DND-41 (cell line): ENCODE measurements at regions not wholly inside any gene's neighbourhood (a gene's known extent, or its start where the extent isn't known, plus 50 kb on each side); places are given as distances from the start of the nearest gene placed in this dataset.

ENCODE experiments used
- ATAC-seq: fragments of 200-7000 bp; cut with Tn5 transposase; 3 replicates; pipeline ENCODE4 v1.9.1; 2021; ENCODE audit warnings: low read depth; ENCODE audit not compliant: insufficient read depth
- DNase-seq: peaks from one replicate; pipeline ENCODE4 v3.0.0-alpha.2; 2020
- H2AFZ ChIP-seq: 2 replicates; pipeline ENCODE4 v1.6.0; 2012; ENCODE audit warnings: low read depth, low read length
- H3K27ac ChIP-seq: 2 replicates; pipeline ENCODE4 v1.5.1; 2012; ENCODE audit warnings: low read length, inconsistent platforms
- H3K27me3 ChIP-seq: fragments of 200-600 bp; sonication (generic); 2 replicates; pipeline ENCODE4 v1.6.0; 2012; ENCODE audit warnings: low read length, mild to moderate bottlenecking, inconsistent platforms; ENCODE audit not compliant: insufficient read depth, poor library complexity
- H3K36me3 ChIP-seq: 2 replicates; pipeline ENCODE4 v1.5.1; 2012; ENCODE audit warnings: low read length, inconsistent platforms; ENCODE audit not compliant: insufficient read depth
- H3K4me1 ChIP-seq: 2 replicates; pipeline ENCODE4 v1.5.1; 2012; ENCODE audit warnings: mild to moderate bottlenecking, low read length; ENCODE audit not compliant: insufficient read depth
- H3K4me2 ChIP-seq: 2 replicates; pipeline ENCODE4 v1.6.0; 2012; ENCODE audit warnings: mild to moderate bottlenecking, moderate library complexity, low read length, inconsistent platforms; ENCODE audit not compliant: insufficient read depth
- H3K4me3 ChIP-seq, 2 experiments: fragments of 200-600 bp in 1 of 2; shearing (Covaris generic) in 1 of 2; 2 replicates each; pipeline ENCODE4 v1.5.1; 2012 to 2016; ENCODE audit warnings: inconsistent platforms in 2 of 2, low read length in 2 of 2, mild to moderate bottlenecking in 2 of 2, low read depth in 1 of 2, moderate library complexity in 1 of 2
- H3K79me2 ChIP-seq: 2 replicates; pipeline ENCODE4 v1.6.0; 2012; ENCODE audit warnings: low read length, inconsistent platforms; ENCODE audit not compliant: insufficient read depth
- H3K9ac ChIP-seq: 2 replicates; pipeline ENCODE4 v1.6.0; 2012; ENCODE audit warnings: low read depth, mild to moderate bottlenecking, inconsistent platforms, low read length, moderate library complexity
- H3K9me3 ChIP-seq: 2 replicates; pipeline ENCODE4 v1.5.1; 2012; ENCODE audit warnings: low read length, moderate library complexity, mild to moderate bottlenecking, inconsistent platforms; ENCODE audit not compliant: insufficient read depth, severe bottlenecking
- H4K20me1 ChIP-seq: 2 replicates; pipeline ENCODE4 v1.6.0; 2012; ENCODE audit warnings: low read length; ENCODE audit not compliant: insufficient read depth
- EZH2 ChIP-seq: IDR thresholded peaks from 3 replicates; pipeline ENCODE4 v1.6.1; 2012; ENCODE audit warnings: borderline replicate concordance, low read depth, mild to moderate bottlenecking, moderate library complexity, low read length, inconsistent platforms; ENCODE audit not compliant: severe bottlenecking
- TF ChIP-seq, protein P1 (sequence below): IDR thresholded peaks from 2 replicates; pipeline ENCODE4 v1.5.1; 2012; ENCODE audit warnings: borderline replicate concordance, low read length, moderate library complexity, mild to moderate bottlenecking; ENCODE audit not compliant: poor library complexity, severe bottlenecking; ENCODE audit errors: extremely low read depth

GRCh38 chr6:50463931-50464330 lies 249.4 kb upstream of the TFAP2D start:
- ATAC-seq, result no peak
- no peaks in the 10 kb centered on the region for H3K4me1 ChIP-seq
- H4K20me1 ChIP-seq, result no peaks in the 10 kb centered on the region
- DNase-seq, result no peak
- H3K79me2 ChIP-seq, result no peaks in the 10 kb centered on the region
- TF ChIP-seq EZH2, result no peak
- TF ChIP-seq, protein P1, sequence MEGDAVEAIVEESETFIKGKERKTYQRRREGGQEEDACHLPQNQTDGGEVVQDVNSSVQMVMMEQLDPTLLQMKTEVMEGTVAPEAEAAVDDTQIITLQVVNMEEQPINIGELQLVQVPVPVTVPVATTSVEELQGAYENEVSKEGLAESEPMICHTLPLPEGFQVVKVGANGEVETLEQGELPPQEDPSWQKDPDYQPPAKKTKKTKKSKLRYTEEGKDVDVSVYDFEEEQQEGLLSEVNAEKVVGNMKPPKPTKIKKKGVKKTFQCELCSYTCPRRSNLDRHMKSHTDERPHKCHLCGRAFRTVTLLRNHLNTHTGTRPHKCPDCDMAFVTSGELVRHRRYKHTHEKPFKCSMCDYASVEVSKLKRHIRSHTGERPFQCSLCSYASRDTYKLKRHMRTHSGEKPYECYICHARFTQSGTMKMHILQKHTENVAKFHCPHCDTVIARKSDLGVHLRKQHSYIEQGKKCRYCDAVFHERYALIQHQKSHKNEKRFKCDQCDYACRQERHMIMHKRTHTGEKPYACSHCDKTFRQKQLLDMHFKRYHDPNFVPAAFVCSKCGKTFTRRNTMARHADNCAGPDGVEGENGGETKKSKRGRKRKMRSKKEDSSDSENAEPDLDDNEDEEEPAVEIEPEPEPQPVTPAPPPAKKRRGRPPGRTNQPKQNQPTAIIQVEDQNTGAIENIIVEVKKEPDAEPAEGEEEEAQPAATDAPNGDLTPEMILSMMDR, result no peak
- no peak overlapping the region for H3K4me2 ChIP-seq
- H3K36me3 ChIP-seq, result no peaks in the 10 kb centered on the region
- no peak overlapping the region for H3K27ac ChIP-seq
- no peak overlapping the region for H2AFZ ChIP-seq
- H3K4me3 ChIP-seq, result no peak overlapping the region
- H3K9me3 ChIP-seq, result no peaks in the 10 kb centered on the region
- no peaks in the 10 kb centered on the region for H3K27me3 ChIP-seq
- H3K9ac ChIP-seq, result no peak overlapping the region

DNA sequence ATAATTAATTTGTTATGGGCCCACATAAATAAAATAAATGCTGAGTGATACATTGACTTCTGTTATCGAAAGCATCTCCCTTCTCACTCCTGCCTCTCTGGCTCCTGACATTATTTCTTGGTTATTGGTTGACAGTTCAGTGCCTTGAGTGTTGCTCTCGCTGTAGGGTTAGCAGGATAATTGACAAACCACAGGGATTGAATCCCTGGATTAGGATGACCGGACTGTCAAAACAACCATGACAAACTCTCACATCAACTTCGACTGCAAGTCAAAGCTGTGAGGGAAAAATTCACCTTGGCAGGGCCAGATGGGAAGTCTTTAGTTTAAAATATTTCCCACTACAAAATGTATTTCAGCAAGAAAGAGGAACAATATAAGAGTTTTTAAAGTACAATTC lies 245.4 kb upstream of the TFAP2D start:
- Histone ChIP-seq H3K79me2 (no peaks in the 10 kb centered on the region), H3K9me3 (no peaks in the 10 kb centered on the region), H3K27ac (no peak overlapping the region), H3K36me3 (no peaks in the 10 kb centered on the region), H4K20me1 (no peaks in the 10 kb centered on the region), H3K4me2 (no peak overlapping the region), H2AFZ (no peak overlapping the region), H3K27me3 (no peaks in the 10 kb centered on the region), H3K4me1 (no peaks in the 10 kb centered on the region), H3K9ac (no peak overlapping the region), H3K4me3 (no peak overlapping the region)
- no peak for TF ChIP-seq EZH2
- ATAC-seq (no peak), DNase-seq (no peak)

- H3K9ac ChIP-seq, result no peak overlapping the region
- H3K4me3 ChIP-seq, result no peak overlapping the region
- H3K4me1 ChIP-seq, result no peaks in the 10 kb centered on the region
- DNase-seq, result no peak
- no peaks in the 10 kb centered on the region for H3K9me3 ChIP-seq
- no peak overlapping the region for H2AFZ ChIP-seq
- no peak for TF ChIP-seq EZH2
- TF ChIP-seq, protein P1, result no peak
- H3K4me2 ChIP-seq, result no peak overlapping the region
- no peaks in the 10 kb centered on the region for H4K20me1 ChIP-seq
- no peak for ATAC-seq
- no peaks in the 10 kb centered on the region for H3K79me2 ChIP-seq
- no peaks in the 10 kb centered on the region for H3K27me3 ChIP-seq
- no peak overlapping the region for H3K27ac ChIP-seq
- H3K36me3 ChIP-seq, result no peaks in the 10 kb centered on the region
Observed at GRCh38 chr6:50471041-50471440, 242.3 kb upstream of the TFAP2D start.

DNA sequence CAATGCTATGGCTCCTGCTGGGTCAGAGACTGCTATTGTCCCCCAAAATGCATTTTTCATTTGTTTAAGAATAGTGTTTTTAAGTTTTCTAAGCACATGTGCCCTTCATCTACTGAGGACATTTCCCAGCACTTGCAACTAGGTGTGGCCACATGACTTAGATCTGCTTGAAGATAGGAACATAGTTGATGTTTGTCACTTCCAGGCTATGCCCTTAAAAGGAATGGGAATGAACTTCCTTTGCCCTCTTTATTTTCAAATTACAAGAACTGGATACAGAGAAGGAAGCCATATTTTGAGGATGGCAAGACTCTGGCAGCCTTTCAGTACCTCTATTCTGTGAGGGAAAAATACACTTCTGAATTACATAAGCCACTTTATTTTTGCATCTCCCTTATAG lies 203.0 kb upstream of the TFAP2D start:
- no peaks in the 10 kb centered on the region for H4K20me1 ChIP-seq
- no peak overlapping the region for H2AFZ ChIP-seq
- H3K4me3 ChIP-seq, result no peak overlapping the region
- no peak overlapping the region for H3K27ac ChIP-seq
- no peak for ATAC-seq
- H3K4me2 ChIP-seq, result no peak overlapping the region
- H3K36me3 ChIP-seq, result no peaks in the 10 kb centered on the region
- no peak for TF ChIP-seq EZH2
- H3K4me1 ChIP-seq, result no peaks in the 10 kb centered on the region
- H3K27me3 ChIP-seq, result no peaks in the 10 kb centered on the region
- H3K79me2 ChIP-seq, result no peaks in the 10 kb centered on the region
- H3K9me3 ChIP-seq, result no peaks in the 10 kb centered on the region
- no peak overlapping the region for H3K9ac ChIP-seq
- DNase-seq, result no peak
